ENCODE measurements at regions not wholly inside any gene's neighbourhood (a gene's known extent, or its start where the extent isn't known, plus 50 kb on each side); places are given as distances from the start of the nearest gene placed in this dataset.

DNA sequence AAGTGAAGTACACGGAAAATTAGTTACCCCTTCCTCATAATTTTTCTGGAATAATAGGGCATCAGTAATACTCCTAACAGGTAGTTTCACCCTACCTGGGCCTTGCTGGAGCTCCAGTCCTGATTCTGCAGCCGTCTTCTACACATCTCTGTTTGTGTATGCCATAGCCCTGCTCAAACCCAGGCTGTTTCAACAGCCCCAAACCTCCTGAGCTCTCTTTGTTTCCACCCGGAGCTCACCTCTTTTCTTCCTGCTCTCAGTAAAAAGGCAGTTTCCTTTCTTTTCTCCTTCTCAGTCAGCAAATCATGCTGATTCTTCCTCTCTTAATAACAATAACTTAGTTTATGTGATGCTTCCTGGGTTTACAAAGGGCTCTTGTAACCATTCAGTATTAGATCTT lies 355.1 kb upstream of the RUNX1 start:
- H3K4me3 ChIP-seq (ENCODE audit: low read depth, low read length) = no peak overlapping the region
- TF ChIP-seq, protein P1, sequence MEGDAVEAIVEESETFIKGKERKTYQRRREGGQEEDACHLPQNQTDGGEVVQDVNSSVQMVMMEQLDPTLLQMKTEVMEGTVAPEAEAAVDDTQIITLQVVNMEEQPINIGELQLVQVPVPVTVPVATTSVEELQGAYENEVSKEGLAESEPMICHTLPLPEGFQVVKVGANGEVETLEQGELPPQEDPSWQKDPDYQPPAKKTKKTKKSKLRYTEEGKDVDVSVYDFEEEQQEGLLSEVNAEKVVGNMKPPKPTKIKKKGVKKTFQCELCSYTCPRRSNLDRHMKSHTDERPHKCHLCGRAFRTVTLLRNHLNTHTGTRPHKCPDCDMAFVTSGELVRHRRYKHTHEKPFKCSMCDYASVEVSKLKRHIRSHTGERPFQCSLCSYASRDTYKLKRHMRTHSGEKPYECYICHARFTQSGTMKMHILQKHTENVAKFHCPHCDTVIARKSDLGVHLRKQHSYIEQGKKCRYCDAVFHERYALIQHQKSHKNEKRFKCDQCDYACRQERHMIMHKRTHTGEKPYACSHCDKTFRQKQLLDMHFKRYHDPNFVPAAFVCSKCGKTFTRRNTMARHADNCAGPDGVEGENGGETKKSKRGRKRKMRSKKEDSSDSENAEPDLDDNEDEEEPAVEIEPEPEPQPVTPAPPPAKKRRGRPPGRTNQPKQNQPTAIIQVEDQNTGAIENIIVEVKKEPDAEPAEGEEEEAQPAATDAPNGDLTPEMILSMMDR (IDR thresholded peaks at IDR 0.05; ENCODE audit: low read depth, low read length) = no peak

DNA sequence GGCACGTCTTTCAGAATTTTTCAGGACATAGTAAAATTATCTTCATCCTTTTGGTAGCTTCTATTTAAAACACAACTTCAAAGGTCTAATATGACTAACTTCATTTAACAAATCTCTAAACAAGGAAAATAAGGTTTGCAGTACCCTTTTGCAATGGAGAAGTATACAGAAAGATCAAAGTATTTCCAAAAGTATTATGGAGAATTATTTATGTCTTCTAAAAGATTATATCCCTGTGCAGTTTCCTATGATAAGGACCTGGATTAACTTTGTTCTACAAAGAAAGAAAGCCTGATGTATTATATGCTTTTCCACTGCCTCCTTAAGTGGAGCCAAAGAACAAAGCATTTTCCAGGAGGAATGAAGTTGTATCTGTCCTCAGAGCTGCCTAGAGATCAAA lies 353.0 kb upstream of the RUNX1 start:
- TF ChIP-seq, protein P1 (IDR thresholded peaks at IDR 0.05; ENCODE audit: low read depth, low read length) = no peak
- H3K4me3 ChIP-seq (ENCODE audit: low read depth, low read length) = no peak overlapping the region

DNA sequence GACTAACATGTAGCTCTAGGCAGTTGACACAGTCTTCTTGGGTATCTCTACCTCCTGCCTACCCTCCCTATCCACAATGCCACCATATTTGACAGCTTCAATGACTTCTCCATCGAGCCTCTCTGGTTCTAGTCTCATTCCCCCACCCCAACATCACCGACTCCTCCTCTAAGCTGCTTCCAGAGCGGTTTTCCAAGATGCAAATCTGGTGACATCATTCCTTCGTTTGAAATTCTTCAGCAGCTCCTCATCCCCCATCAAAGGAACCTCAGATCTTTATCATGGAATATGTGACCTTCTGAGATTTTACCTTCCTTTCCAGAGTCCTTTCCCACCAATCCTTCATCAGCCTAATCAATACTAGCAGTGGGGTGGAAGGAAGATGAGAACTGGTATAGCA lies 352.4 kb upstream of the RUNX1 start:
- H3K4me3 ChIP-seq (ENCODE audit: low read depth, low read length) = no peak overlapping the region
- TF ChIP-seq, protein P1 (IDR thresholded peaks at IDR 0.05; ENCODE audit: low read depth, low read length) = no peak

DNA sequence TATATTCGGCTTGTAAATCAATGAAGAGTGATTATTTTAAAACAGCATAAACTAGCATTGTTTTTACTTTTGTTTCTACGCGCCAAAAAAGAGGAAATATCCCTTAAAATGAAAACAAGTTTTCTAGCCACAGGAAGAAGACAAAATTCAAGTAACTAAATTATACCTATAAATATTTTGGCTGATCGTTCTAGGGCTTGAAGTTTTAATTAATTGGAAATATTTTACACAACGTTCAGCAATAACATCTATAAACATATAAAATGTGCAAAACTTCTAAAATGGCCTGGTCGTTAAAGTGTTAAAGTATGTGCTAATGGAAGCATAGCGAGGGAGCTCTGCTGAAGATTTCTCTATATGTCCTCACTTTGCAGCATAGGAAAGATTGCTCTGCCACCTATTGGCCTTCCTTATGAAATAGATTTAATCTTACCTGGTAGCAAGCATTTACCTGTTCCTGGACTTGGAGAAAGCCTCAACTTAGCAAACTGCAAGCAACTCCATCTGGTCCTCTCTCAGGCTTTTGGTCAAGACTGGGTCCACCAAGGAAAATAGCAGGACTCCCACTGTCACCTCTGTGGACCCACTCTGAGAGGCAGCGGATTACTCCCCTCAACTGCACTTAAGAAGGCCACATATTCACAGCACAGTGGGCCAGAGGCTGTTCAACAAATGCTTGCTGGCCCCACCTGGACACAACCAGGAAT lies 351.3 kb upstream of the RUNX1 start:
- no peak overlapping the region for H3K4me3 ChIP-seq (ENCODE audit: low read depth, low read length)
- TF ChIP-seq, protein P1 (IDR thresholded peaks at IDR 0.05; ENCODE audit: low read depth, low read length) = peak; percentile 20; the same call in 1 of the 2 replicates

DNA sequence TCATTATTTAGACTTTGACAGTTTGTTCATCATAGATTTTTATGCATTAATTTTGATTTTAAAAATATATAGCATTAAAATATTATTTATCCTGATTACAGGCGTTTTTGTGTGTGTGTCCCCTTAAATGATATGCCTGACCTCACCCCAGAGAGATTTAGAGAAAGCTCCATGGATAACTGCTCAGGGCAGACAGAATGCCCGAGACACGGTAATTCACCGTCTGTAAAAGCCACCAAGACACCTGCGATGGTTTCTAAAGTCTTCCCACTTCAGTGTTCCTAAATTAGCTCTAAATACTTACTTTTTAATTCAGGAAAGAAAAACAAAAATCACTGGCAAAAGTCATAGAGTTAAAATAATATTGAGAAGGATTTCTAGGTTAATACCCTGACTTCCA lies 350.6 kb upstream of the RUNX1 start:
- H3K4me3 ChIP-seq (ENCODE audit: low read depth, low read length) = no peak overlapping the region
- TF ChIP-seq, protein P1 (IDR thresholded peaks at IDR 0.05; ENCODE audit: low read depth, low read length) = no peak

DNA sequence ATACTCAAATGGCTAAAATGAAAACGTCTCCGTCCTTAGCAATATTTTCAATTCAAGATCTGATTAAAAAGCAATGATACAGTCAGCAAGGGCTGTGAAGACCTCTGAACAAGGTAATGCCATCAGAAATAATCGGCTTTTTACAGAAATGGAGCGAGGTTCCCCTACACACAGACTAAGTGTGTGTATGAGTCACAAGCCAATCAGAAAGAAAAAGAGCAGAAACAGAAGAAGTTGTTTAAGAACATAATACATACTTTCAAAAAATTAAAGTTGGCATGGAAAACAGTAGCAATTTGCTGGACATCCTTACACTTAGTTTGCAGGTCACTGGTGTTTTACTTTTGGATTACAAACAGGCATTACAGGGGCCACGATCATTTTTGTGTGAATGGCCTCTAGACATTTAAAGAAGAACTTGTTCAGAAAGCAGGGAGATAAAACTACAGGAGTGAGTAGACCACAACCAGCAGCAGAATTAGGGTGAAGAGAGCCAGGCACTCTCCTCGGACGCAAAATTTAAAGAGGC lies 350.0 kb upstream of the RUNX1 start:
- TF ChIP-seq, protein P1 (IDR thresholded peaks at IDR 0.05; ENCODE audit: low read depth, low read length) = no peak
- H3K4me3 ChIP-seq (ENCODE audit: low read depth, low read length) = no peak overlapping the region

DNA sequence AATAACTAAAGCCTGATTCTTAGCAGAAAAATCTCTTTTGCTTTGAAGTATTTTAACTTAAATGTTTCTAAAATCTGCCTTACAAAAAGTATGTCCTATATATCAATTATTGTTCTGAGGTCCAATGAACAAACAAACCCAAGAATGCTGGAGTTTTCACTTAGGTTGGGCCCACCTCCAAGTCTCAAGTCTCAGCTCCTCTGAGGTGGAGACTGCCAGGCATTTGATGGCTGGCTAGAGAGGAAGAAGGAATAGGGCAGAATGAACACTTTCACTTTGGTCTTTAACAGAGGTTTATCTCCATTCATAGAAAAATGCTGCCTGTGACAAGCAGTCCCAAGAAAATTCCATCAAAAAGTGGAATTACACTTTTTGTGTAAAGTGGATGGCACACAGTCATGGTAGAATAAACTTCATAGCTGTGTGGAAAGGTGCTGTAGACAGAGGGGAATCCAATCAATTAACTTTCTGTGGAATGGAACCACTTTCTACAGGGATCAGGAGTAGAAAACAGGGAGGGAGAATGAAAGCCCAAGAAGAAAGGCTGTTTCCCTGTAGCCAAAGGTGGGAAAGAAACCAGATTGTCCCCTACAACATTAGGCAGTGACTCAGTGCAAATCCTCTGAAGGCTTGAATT lies 349.4 kb upstream of the RUNX1 start:
- TF ChIP-seq, protein P1 (IDR thresholded peaks at IDR 0.05; ENCODE audit: low read depth, low read length) = no peak
- no peak overlapping the region for H3K4me3 ChIP-seq (ENCODE audit: low read depth, low read length)
